MM.1S (cell line): ENCODE measurements at regions not wholly inside any gene's neighbourhood (a gene's known extent, or its start where the extent isn't known, plus 50 kb on each side); places are given as distances from the start of the nearest gene placed in this dataset.

Experiments used
- DNase-seq: peaks from one replicate; pipeline ENCODE4 v3.0.0-alpha.2; 2015
- H2AFZ ChIP-seq: fragments of 300-600 bp; sonication (generic); 2 replicates; pipeline ENCODE4 v1.6.0; 2016; ENCODE audit warnings: antibody characterized with exemption, low read length
- H3F3A ChIP-seq: fragments of 300-600 bp; sonication (generic); 2 replicates; pipeline ENCODE4 v1.6.1; 2016; ENCODE audit warnings: mild to moderate bottlenecking, antibody characterized with exemption, low read length, moderate library complexity, mixed read lengths; ENCODE audit not compliant: insufficient read depth
- H3K27ac ChIP-seq: fragments of 300-600 bp; sonication (generic); 2 replicates; pipeline ENCODE4 v1.5.1; 2016; ENCODE audit warnings: mild to moderate bottlenecking, low read length
- H3K27me3 ChIP-seq: fragments of 300-600 bp; sonication (generic); replicated peaks from 2 replicates; pipeline ENCODE4 v1.6.0; 2016; ENCODE audit warnings: low read length; ENCODE audit not compliant: insufficient read depth
- H3K36me3 ChIP-seq: fragments of 300-600 bp; sonication (generic); replicated peaks from 2 replicates; pipeline ENCODE4 v1.6.1; 2016; ENCODE audit warnings: mild to moderate bottlenecking, low read length, mixed read lengths; ENCODE audit not compliant: insufficient read depth
- H3K4me1 ChIP-seq: fragments of 300-600 bp; sonication (generic); 2 replicates; pipeline ENCODE4 v1.6.1; 2016; ENCODE audit warnings: low read length, mixed read lengths
- H3K4me2 ChIP-seq: fragments of 300-600 bp; sonication (generic); 2 replicates; pipeline ENCODE4 v1.6.0; 2016; ENCODE audit warnings: low read depth, low read length
- H3K4me3 ChIP-seq: fragments of 300-600 bp; sonication (generic); 2 replicates; pipeline ENCODE4 v1.5.1; 2016; ENCODE audit warnings: low read length, mixed read lengths
- H3K79me2 ChIP-seq: fragments of 300-600 bp; sonication (generic); 2 replicates; pipeline ENCODE4 v1.6.1; 2016; ENCODE audit warnings: mixed run types, low read length, mixed read lengths
- H3K9ac ChIP-seq: fragments of 300-600 bp; sonication (generic); 2 replicates; pipeline ENCODE4 v1.6.1; 2016; ENCODE audit warnings: low read length, mixed read lengths
- H3K9me2 ChIP-seq: fragments of 300-600 bp; sonication (generic); replicated peaks from 2 replicates; pipeline ENCODE4 v1.6.1; 2016; ENCODE audit warnings: mild to moderate bottlenecking, low read length, mixed read lengths; ENCODE audit not compliant: insufficient read depth
- H3K9me3 ChIP-seq: fragments of 300-600 bp; sonication (generic); replicated peaks from 2 replicates; pipeline ENCODE4 v1.6.1; 2016; ENCODE audit warnings: mild to moderate bottlenecking, low read length, mixed read lengths; ENCODE audit not compliant: insufficient read depth
- H4K20me1 ChIP-seq: fragments of 300-600 bp; sonication (generic); 2 replicates; pipeline ENCODE4 v1.6.1; 2016; ENCODE audit warnings: mild to moderate bottlenecking, low read length, moderate library complexity, mixed read lengths; ENCODE audit not compliant: insufficient read depth
- EZH2 ChIP-seq: fragments of 300-600 bp; sonication (generic); optimal IDR thresholded peaks from 2 replicates; pipeline ENCODE3; 2017; ENCODE audit warnings: low read depth, mild to moderate bottlenecking, antibody characterized with exemption, low read length, mixed read lengths
- EZH2phosphoT487 ChIP-seq: fragments of 300-600 bp; sonication (generic); IDR thresholded peaks from 2 replicates; pipeline ENCODE4 v1.6.1; 2018; ENCODE audit warnings: antibody characterized with exemption, low read length
- TF ChIP-seq, protein P1 (sequence below): fragments of 300-600 bp; sonication (generic); IDR thresholded peaks from 2 replicates; pipeline ENCODE4 v1.5.1; 2016; ENCODE audit warnings: antibody characterized with exemption, low read length, mixed read lengths

DNA sequence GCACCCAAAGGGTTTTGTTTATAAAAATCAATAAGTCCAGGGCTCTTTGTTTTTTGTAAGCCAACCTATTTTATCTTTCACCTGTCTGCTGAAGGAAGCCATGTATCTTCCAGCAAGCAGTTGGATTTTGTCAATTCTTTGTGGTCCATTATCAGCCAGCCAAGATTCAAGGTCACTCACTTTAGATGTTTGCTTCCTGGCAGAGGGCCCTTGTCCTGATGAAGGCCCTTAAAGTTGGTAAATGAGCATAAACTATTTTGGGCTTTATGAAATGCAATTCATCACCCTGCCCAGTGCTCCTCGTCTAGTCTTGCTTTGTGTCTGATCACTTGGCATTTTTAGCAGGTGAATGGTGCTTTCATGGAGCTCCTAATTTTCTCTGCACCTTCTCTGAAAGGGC is 1004.2 kb downstream of the GRID1 start:
- H3K27ac ChIP-seq, result no peak overlapping the region
- no peaks in the 10 kb centered on the region for H3K9me3 ChIP-seq
- no peaks in the 10 kb centered on the region for H3F3A ChIP-seq
- TF ChIP-seq EZH2 (no peak), EZH2phosphoT487 (no peak)
- TF ChIP-seq, protein P1, sequence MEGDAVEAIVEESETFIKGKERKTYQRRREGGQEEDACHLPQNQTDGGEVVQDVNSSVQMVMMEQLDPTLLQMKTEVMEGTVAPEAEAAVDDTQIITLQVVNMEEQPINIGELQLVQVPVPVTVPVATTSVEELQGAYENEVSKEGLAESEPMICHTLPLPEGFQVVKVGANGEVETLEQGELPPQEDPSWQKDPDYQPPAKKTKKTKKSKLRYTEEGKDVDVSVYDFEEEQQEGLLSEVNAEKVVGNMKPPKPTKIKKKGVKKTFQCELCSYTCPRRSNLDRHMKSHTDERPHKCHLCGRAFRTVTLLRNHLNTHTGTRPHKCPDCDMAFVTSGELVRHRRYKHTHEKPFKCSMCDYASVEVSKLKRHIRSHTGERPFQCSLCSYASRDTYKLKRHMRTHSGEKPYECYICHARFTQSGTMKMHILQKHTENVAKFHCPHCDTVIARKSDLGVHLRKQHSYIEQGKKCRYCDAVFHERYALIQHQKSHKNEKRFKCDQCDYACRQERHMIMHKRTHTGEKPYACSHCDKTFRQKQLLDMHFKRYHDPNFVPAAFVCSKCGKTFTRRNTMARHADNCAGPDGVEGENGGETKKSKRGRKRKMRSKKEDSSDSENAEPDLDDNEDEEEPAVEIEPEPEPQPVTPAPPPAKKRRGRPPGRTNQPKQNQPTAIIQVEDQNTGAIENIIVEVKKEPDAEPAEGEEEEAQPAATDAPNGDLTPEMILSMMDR, result no peak
- no peaks in the 10 kb centered on the region for H3K4me1 ChIP-seq
- H3K36me3 ChIP-seq, result no peaks in the 10 kb centered on the region
- no peaks in the 10 kb centered on the region for H4K20me1 ChIP-seq
- DNase-seq, result no peak
- no peak overlapping the region for H3K4me2 ChIP-seq
- no peak overlapping the region for H3K9ac ChIP-seq
- H3K27me3 ChIP-seq, result no peaks in the 10 kb centered on the region
- no peak overlapping the region for H3K4me3 ChIP-seq
- no peak overlapping the region for H2AFZ ChIP-seq
- no peaks in the 10 kb centered on the region for H3K9me2 ChIP-seq
- H3K79me2 ChIP-seq, result no peaks in the 10 kb centered on the region

DNA sequence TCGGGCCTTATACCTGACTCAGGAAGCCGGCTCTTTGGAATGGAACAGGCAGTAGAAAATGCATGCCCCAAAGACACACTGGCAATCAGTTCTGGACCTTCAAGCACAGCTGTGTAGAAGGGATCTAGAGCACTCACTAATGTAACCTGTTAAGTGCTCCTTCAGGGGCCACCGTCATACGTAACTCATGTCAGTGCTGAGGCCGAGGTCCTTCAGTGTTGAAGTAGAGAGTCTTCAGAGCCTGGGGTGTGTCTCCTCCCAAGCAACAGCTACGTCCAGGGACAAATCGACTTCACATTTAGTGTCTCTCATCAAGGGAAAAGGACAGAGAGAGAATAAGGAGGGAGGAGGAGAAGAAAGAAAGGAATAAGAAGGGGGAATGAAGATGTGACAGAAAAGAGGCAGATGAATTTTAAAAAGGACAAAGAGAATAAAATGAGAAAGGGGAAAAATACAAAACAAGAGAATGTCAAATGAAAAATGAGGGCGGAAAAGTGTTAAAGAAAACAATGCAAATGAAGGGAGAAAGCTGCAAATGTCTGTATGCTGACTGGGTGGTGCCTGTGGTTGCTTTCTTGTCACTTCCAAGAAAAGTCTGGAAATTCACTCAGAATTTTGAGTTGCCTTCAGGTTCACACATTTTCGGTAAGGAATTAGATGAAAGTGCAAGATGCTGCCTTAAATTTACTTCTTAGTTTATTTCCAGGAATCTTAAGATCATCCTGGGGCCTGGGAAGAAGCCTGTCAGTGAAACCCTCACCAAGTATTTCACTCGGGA is 989.4 kb downstream of the GRID1 start:
- no peak for DNase-seq
- Histone ChIP-seq H3K9me2 (no peaks in the 10 kb centered on the region), H3K79me2 (no peaks in the 10 kb centered on the region), H3K27ac (no peak overlapping the region), H3K36me3 (no peaks in the 10 kb centered on the region), H4K20me1 (no peaks in the 10 kb centered on the region), H3K9ac (no peak overlapping the region), H2AFZ (no peak overlapping the region), H3K4me3 (no peak overlapping the region), H3K4me1 (no peaks in the 10 kb centered on the region), H3F3A (no peaks in the 10 kb centered on the region), H3K9me3 (no peaks in the 10 kb centered on the region), H3K27me3 (no peaks in the 10 kb centered on the region), H3K4me2 (no peak overlapping the region)
- TF ChIP-seq EZH2, result no peak
- TF ChIP-seq, protein P1, result no peak
- TF ChIP-seq EZH2phosphoT487, result no peak

DNA sequence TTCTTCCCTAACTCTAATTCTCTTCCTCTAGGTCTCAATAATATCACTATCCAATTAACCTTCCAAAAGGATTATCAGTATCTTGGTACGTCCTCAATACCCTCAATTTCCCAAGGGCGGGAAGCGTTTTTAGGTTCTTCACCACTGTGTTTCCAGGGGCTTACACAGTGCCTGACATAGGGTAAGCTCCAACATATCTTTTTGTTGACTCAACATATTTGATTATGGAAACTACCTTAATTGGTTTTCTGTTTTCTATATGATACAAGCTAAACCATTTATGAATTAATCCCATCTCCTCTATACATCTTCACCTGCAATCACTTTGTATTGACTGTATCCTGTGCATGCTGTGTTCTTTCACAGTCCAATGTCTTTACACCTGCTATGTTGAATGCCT is 987.3 kb downstream of the GRID1 start:
- Histone ChIP-seq H3K9me3 (no peaks in the 10 kb centered on the region), H3K27me3 (no peaks in the 10 kb centered on the region), H3K27ac (no peak overlapping the region), H3K36me3 (no peaks in the 10 kb centered on the region), H3F3A (no peaks in the 10 kb centered on the region), H3K4me2 (no peak overlapping the region), H3K9ac (no peak overlapping the region), H4K20me1 (no peaks in the 10 kb centered on the region), H3K4me3 (no peak overlapping the region), H3K79me2 (no peaks in the 10 kb centered on the region), H3K4me1 (no peaks in the 10 kb centered on the region), H2AFZ (no peak overlapping the region), H3K9me2 (no peaks in the 10 kb centered on the region)
- DNase-seq, result no peak
- TF ChIP-seq EZH2phosphoT487 (no peak), EZH2 (no peak)
- TF ChIP-seq, protein P1, result no peak
